Activated naive CD8-positive, alpha-beta T cell (primary cell): ENCODE measurements at regions not wholly inside any gene's neighbourhood (a gene's known extent, or its start where the extent isn't known, plus 50 kb on each side); places are given as distances from the start of the nearest gene placed in this dataset.

Experiments used
- H3K27ac Mint-ChIP-seq: one replicate; pipeline ENCODE4 v1.8.0; 2021; ENCODE audit warnings: mixed read lengths
- H3K27me3 Mint-ChIP-seq: one replicate; pipeline ENCODE4 v1.8.0; 2021; ENCODE audit warnings: mixed read lengths
- H3K36me3 Mint-ChIP-seq: one replicate; pipeline ENCODE4 v1.8.0; 2021; ENCODE audit warnings: mixed read lengths
- H3K4me1 Mint-ChIP-seq: one replicate; pipeline ENCODE4 v1.8.0; 2021; ENCODE audit warnings: low read depth, mixed read lengths
- H3K4me3 Mint-ChIP-seq: one replicate; pipeline ENCODE4 v1.8.0; 2021; ENCODE audit warnings: mild to moderate bottlenecking, mixed read lengths
- H3K9me3 Mint-ChIP-seq: one replicate; pipeline ENCODE4 v1.8.0; 2021; ENCODE audit warnings: low read depth, mixed read lengths

DNA sequence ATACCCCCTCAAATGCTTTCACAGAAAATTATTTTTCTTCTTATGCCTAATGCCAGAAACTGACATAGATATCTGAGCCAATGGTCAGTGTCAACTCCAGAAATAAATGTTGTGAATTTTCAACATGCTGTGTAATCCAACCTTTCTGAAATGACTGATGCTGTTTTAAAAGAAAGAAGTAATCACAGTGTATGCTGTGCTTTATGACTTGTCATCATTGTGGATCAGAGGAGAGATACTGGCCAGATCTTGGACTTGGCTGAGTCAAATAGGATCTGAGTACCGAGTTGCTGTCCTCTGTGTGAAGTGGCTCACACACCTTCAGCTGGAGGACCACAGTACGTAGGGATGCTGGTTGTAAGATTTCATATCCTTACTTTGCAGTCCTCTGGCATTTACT, 89.9 kb upstream of the ARHGAP20 start:
- no peaks in the 10 kb centered on the region for H3K36me3 Mint-ChIP-seq
- no peak overlapping the region for H3K27ac Mint-ChIP-seq
- no peak overlapping the region for H3K4me3 Mint-ChIP-seq
- no peaks in the 10 kb centered on the region for H3K4me1 Mint-ChIP-seq
- no peaks in the 10 kb centered on the region for H3K27me3 Mint-ChIP-seq
- no peaks in the 10 kb centered on the region for H3K9me3 Mint-ChIP-seq

- Mint-ChIP-seq H3K4me3 (no peak overlapping the region), H3K9me3 (no peaks in the 10 kb centered on the region), H3K27me3 (no peaks in the 10 kb centered on the region), H3K36me3 (no peaks in the 10 kb centered on the region), H3K4me1 (no peaks in the 10 kb centered on the region), H3K27ac (no peak overlapping the region)
These were observed 89.1 kb upstream of the ARHGAP20 start for GRCh38 chr11:110801328-110801727.

DNA sequence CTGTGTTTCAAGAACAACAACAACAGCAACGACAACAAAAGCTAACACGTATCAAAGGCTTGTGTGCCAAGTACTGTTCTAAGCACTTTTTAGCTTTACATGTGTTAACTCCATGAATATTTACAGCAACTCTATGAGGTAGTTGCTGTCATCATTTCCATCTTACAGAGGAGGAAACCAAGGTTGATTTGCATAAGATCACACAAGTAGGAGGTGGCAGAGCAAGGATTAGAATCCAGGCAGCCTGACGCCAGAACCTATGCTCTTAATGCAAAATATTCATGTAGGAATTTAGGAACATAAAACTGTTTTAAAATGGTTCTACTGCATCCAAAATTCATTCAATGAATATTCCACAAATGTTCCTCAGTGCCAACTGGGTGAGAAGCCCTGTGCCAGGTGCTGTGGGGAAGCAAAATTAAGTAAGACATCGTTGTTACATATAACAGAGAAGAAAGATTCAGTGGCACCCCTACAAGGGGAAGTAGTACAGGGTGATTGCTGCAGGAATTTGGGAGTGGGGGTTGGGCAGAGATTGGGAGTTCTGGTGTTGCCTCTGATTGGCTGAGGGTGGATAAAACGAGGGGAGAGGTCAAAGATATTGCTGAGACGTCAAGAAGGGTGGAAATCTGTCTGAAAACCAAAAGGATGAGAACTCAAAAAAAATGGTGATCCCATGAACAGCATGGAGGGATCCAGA, 86.1 kb upstream of the ARHGAP20 start:
- Mint-ChIP-seq H3K36me3 (no peaks in the 10 kb centered on the region), H3K4me3 (no peak overlapping the region), H3K9me3 (no peaks in the 10 kb centered on the region), H3K27me3 (no peaks in the 10 kb centered on the region), H3K27ac (no peak overlapping the region), H3K4me1 (no peaks in the 10 kb centered on the region)

GRCh38 chr11:110797453-110797852, 85.2 kb upstream of the ARHGAP20 start:
- peaks cover 2% of the 10 kb centered on the region for H3K27me3 Mint-ChIP-seq
- no peak overlapping the region for H3K4me3 Mint-ChIP-seq
- no peaks in the 10 kb centered on the region for H3K4me1 Mint-ChIP-seq
- no peaks in the 10 kb centered on the region for H3K36me3 Mint-ChIP-seq
- H3K27ac Mint-ChIP-seq: no peak overlapping the region
- H3K9me3 Mint-ChIP-seq: no peaks in the 10 kb centered on the region

- H3K36me3 Mint-ChIP-seq: no peaks in the 10 kb centered on the region
- peaks cover 2% of the 10 kb centered on the region for H3K27me3 Mint-ChIP-seq
- no peaks in the 10 kb centered on the region for H3K4me1 Mint-ChIP-seq
- no peak overlapping the region for H3K4me3 Mint-ChIP-seq
- no peaks in the 10 kb centered on the region for H3K9me3 Mint-ChIP-seq
- no peak overlapping the region for H3K27ac Mint-ChIP-seq
These were observed 82.9 kb upstream of the ARHGAP20 start for GRCh38 chr11:110795112-110795624.

- no peaks in the 10 kb centered on the region for H3K36me3 Mint-ChIP-seq
- no peaks in the 10 kb centered on the region for H3K9me3 Mint-ChIP-seq
- H3K27ac Mint-ChIP-seq: no peak overlapping the region
- no peak overlapping the region for H3K4me3 Mint-ChIP-seq
- H3K4me1 Mint-ChIP-seq: no peaks in the 10 kb centered on the region
- peaks cover 2% of the 10 kb centered on the region for H3K27me3 Mint-ChIP-seq
These were observed 81.3 kb upstream of the ARHGAP20 start for GRCh38 chr11:110793556-110793955.

DNA sequence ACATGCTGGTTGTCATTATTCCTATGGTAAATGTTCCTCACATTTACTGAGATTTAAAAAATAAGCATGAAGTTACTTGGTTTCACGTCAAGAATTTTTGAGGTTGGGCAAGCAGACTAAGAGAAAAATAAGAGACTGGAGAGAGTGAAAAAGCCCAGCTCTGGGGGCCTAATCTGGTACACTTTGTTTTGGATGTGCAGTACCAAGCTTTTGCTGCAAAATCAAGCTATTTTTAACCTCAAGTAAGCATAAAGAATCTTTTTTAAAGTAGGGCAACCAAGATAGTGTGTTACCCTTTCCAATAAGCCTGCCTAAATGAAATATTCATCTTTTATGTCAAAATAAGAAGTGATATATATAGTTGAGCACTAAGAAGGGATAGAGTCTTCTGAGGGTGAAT, 79.4 kb upstream of the ARHGAP20 start:
- peaks cover 7% of the 10 kb centered on the region for H3K27me3 Mint-ChIP-seq

GRCh38 chr11:110787680-110788079, 75.4 kb upstream of the ARHGAP20 start:
- Mint-ChIP-seq H3K4me1 (no peaks in the 10 kb centered on the region), H3K9me3 (peaks cover 3% of the 10 kb centered on the region), H3K27me3 (peaks cover 4% of the 10 kb centered on the region), H3K4me3 (no peak overlapping the region), H3K27ac (no peak overlapping the region), H3K36me3 (no peaks in the 10 kb centered on the region)

More for the DNA sequence above, 79.4 kb upstream of the ARHGAP20 start:
- Mint-ChIP-seq H3K4me3 (no peak overlapping the region), H3K9me3 (no peaks in the 10 kb centered on the region), H3K36me3 (no peaks in the 10 kb centered on the region), H3K4me1 (no peaks in the 10 kb centered on the region), H3K27ac (no peak overlapping the region)

DNA sequence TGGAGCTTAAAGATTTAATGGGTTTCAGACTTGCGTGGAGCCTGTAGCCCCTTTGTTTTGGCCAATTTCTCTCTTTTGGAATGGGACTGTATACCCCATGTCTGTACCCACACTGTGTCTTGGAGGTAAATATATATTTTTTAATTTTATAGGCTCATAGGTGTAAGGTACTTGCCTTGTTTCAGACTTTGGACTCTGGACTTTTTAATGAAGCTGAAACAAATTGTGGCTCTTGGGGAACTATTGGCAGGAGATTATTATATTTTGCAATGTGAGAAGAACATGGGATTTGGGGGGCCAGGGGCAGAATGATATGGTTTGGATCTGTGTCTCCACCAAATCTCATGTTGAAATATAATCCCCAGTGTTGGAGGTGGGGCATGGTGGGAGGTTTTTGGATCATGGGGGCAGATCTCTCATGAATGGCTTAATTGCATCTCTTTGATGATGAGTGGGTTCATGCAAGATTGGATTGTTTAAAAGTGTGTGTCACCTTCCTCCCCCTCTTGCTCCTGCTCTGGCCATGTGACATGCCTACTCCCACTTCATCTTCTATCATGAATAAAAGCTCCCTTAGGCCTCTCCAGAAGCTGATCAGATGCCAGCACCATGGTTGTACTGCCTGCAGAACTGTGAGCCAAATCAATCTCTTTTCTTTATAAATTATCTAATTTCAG, 74.1 kb upstream of the ARHGAP20 start:
- Mint-ChIP-seq H3K9me3 (peaks cover 3% of the 10 kb centered on the region), H3K27me3 (peaks cover 4% of the 10 kb centered on the region), H3K4me1 (no peaks in the 10 kb centered on the region), H3K36me3 (no peaks in the 10 kb centered on the region), H3K4me3 (no peak overlapping the region), H3K27ac (no peak overlapping the region)

- Mint-ChIP-seq H3K4me3 (no peak overlapping the region), H3K27me3 (peaks cover 4% of the 10 kb centered on the region)
These were observed 73.2 kb upstream of the ARHGAP20 start for GRCh38 chr11:110785398-110785797.

DNA sequence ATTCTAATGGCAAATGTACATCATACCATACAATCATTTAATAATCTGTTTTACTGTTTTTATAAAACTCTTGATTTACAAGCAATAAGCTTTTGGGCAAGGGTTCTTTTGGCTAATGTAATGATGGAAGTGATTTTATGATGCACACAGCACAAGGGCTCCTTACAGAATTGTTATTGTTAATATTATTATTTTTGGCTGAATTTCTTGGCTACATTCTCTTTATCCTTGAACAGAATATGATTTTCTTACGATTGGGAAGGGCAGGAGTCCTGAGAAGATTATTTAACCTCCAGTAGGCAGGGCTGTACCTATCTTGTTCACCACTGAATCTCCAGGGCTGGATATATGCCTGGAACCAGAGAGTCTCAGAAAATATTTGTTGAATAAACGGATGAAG, 70.4 kb upstream of the ARHGAP20 start:
- Mint-ChIP-seq H3K36me3 (no peaks in the 10 kb centered on the region), H3K4me3 (no peak overlapping the region), H3K27me3 (no peaks in the 10 kb centered on the region), H3K27ac (no peak overlapping the region), H3K9me3 (peaks cover 10% of the 10 kb centered on the region), H3K4me1 (no peaks in the 10 kb centered on the region)

More at GRCh38 chr11:110785398-110785797, 73.2 kb upstream of the ARHGAP20 start:
- Mint-ChIP-seq H3K36me3 (no peaks in the 10 kb centered on the region), H3K4me1 (no peaks in the 10 kb centered on the region), H3K27ac (no peak overlapping the region), H3K9me3 (peaks cover 3% of the 10 kb centered on the region)

- no peaks in the 10 kb centered on the region for H3K27me3 Mint-ChIP-seq
- H3K4me1 Mint-ChIP-seq: no peaks in the 10 kb centered on the region
- no peak overlapping the region for H3K4me3 Mint-ChIP-seq
These were observed 66.9 kb upstream of the ARHGAP20 start for GRCh38 chr11:110779108-110779507.

GRCh38 chr11:110778343-110778742, 66.1 kb upstream of the ARHGAP20 start:
- no peaks in the 10 kb centered on the region for H3K36me3 Mint-ChIP-seq
- H3K4me3 Mint-ChIP-seq: no peak overlapping the region
- no peaks in the 10 kb centered on the region for H3K4me1 Mint-ChIP-seq
- H3K27ac Mint-ChIP-seq: no peak overlapping the region
- H3K9me3 Mint-ChIP-seq: peaks cover 7% of the 10 kb centered on the region
- no peaks in the 10 kb centered on the region for H3K27me3 Mint-ChIP-seq

More at GRCh38 chr11:110779108-110779507, 66.9 kb upstream of the ARHGAP20 start:
- Mint-ChIP-seq H3K36me3 (no peaks in the 10 kb centered on the region), H3K9me3 (peaks cover 7% of the 10 kb centered on the region), H3K27ac (no peak overlapping the region)

DNA sequence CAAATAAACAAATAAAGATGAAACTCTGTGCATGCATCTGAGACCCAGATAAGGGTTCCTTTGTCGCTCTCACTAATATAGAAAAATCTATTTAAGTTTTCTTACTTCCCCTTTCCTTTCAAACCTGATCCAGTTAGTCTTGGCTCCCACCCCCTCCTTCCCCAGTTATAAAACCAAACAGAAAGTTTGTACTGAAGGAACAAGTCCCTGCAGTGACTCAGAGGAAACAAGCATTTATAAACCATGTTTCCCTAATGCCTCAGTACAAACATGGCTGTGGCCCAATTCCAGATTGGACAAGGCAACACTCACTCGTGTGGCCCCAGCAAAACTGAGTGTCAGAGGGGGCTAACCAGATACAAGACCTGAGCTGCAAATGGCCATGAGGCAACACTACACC, 65.5 kb upstream of the ARHGAP20 start:
- Mint-ChIP-seq H3K4me3 (no peak overlapping the region), H3K27ac (no peak overlapping the region)

GRCh38 chr11:110776081-110776480, 63.8 kb upstream of the ARHGAP20 start:
- Mint-ChIP-seq H3K27me3 (no peaks in the 10 kb centered on the region), H3K4me3 (no peak overlapping the region), H3K4me1 (no peaks in the 10 kb centered on the region), H3K9me3 (peaks cover 7% of the 10 kb centered on the region), H3K36me3 (no peaks in the 10 kb centered on the region), H3K27ac (no peak overlapping the region)

More for the DNA sequence above, 65.5 kb upstream of the ARHGAP20 start:
- no peaks in the 10 kb centered on the region for H3K4me1 Mint-ChIP-seq
- no peaks in the 10 kb centered on the region for H3K36me3 Mint-ChIP-seq
- peaks cover 7% of the 10 kb centered on the region for H3K9me3 Mint-ChIP-seq
- no peaks in the 10 kb centered on the region for H3K27me3 Mint-ChIP-seq
